RKO (cell line): ENCODE measurements at regions not wholly inside any gene's neighbourhood (a gene's known extent, or its start where the extent isn't known, plus 50 kb on each side); places are given as distances from the start of the nearest gene placed in this dataset.
A peak's percentile ranks its signal among the peaks of the same experiment; 100 is the strongest.

Experiments used
- DNase-seq: peaks from one replicate; pipeline ENCODE4 v3.0.0-alpha.2; 2016; ENCODE audit warnings: low spot score

GRCh38 chr9:107431461-107431860 is 58.1 kb downstream of the KLF4 start:
- DNase-seq = no peak

DNA sequence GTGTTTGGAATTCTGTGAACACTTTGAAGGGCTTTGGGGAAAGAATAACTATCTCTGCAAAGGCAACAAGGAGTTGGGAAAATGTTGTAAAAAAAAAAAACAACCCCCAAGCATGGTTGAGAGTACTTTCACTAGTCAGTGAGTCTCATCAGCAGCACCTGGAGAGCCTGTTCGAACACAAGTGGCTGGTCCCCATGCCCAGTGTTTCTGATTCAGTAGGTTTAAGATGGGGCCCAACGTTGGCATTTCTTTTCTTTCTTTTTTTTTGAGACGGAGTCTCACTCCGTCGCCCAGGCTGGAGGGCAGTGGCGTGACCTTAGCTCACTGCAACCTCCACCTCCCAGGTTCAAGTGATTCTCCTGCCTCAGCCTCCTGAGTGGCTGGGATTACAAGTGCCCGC is 59.5 kb downstream of the KLF4 start:
- no peak for DNase-seq

GRCh38 chr9:107426126-107426525 is 63.4 kb downstream of the KLF4 start:
- no peak for DNase-seq

- DNase-seq = no peak
Measured at GRCh38 chr9:107425101-107426025, 64.2 kb downstream of the KLF4 start.

- no peak for DNase-seq
Measured at GRCh38 chr9:107423540-107423939, 66.0 kb downstream of the KLF4 start.

- DNase-seq = peak; percentile 78
Measured at GRCh38 chr9:107422189-107423185, 67.1 kb downstream of the KLF4 start.

DNA sequence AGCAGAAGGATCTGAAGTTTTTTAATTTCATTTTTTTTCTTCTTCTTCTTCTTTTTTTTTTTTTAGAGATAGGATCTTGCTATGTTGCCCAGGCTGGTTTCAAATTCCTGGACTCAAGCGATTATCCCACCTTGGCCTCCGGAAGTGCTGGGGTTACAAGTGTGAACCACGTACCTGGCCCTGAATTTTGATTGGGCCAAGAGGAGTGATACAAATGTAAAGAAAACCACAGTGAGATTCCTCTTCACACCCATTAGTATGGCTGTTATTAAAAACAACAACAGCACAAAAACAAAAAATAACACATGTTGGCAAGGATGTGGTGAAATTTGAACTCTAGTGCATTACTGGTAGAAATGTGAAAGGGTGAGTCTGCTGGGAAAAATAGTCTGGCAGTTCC is 79.1 kb downstream of the KLF4 start:
- DNase-seq = no peak

DNA sequence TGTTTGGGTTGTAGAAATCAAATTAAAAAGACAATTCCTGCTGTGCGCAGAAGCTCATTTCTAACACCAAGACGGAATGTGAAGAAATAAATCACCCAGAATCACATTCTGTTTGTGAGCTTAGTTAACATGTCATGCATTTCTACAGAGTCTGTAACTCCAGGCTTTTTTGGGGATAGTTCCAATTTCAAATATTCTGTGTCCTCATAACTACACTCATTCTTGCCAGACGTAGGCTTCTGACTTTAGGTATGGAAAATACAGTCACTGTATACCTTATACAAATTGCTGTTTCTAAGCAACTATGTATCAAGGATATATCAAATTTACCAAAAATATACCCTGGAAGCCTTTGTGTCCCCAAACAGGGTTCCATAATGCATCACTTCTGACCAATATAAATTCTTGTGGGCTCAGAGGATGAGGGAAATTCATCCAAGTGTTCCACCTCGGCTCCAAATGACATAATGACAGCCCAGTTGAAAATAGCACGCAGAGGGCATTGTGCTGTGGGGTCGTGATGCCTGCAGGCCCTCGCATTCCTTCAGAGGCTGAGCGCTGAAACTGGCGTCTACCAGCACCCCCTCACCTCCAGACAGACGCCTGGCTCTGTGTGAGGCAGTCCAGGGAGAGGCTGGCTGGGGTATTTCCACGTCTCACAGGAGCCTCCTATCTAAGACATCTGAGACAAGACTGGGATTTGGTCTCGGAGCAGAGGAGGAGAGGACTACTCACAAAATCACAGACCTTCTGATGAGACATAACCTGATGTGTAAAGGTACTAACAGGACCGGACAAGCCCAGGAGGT is 79.8 kb downstream of the KLF4 start:
- DNase-seq = no peak

DNA sequence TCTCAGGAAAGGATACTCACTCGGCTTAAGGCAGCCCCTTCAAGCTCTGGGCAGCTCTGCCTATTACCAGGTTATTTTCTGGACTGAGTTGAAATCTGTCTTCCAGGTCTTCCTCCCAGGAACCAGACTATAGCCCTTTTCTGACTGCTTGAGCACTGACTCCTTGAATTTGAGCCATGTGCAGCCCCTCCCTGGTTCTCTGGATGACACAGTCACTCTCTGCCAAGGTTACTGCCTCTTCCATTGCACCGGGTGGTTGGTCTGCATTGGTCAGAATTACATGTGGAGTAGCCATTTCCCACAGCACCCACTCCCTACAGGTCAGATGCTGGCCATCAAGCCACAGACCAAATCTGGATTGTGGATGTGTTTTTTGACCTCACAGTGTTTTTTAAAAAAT is 81.9 kb downstream of the KLF4 start:
- DNase-seq = no peak

DNA sequence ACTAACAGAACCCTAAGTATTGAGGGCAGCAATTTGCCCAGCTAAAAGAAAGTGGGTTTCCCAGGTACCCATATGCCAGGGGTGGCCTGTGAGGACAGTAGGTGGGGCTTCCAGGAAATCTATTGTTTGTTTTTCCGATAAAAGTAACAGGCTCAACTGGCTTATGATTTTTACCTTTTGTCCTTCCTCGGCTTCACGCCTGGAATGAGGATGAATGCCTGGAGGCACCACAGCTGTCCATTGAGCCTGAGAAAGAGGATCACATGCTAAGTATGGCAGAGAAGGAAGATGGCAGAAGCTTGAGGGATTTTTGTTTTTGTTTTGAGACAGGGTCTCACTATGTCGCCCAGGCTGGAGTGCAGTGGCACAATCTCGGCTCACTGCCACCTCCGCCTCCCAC is 84.1 kb downstream of the KLF4 start:
- no peak for DNase-seq

DNA sequence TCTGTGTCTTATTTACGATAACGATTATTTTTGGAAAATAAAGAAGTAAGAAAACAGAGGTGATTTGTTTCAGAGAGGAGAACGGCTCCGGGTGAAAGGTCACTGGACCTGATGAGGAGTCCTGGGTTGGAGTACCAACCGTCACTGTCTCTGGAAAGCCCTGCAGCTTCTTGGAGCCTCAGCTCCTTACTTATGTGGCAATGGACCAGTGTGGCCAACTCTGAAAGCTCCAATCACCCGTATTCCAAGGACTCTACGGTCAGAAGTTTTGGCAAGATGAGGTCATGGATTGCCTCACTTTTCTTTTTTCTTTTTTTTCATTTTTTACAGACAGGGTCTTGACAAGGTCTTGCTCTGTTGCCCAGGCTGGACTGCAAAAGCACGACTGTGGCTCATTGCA is 84.8 kb downstream of the KLF4 start:
- no peak for DNase-seq

DNA sequence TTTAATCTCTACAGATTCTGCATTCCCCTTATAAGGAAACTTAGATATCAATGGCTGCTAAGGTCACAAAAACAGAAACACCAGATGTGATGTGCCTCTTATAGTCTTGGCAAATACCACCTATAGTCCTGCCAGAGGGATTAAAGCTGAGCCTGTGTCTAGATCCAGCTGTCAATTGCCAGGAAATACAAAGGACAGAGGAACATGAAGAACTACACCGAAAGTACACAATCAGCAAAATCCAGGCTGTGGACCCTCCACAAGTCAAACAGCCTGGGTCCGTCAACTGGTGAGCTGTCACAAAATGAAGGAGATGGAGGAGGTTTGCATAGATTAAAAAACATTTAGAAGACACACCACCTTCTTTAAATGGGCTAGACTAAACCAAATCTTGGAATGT is 85.4 kb downstream of the KLF4 start:
- no peak for DNase-seq

DNA sequence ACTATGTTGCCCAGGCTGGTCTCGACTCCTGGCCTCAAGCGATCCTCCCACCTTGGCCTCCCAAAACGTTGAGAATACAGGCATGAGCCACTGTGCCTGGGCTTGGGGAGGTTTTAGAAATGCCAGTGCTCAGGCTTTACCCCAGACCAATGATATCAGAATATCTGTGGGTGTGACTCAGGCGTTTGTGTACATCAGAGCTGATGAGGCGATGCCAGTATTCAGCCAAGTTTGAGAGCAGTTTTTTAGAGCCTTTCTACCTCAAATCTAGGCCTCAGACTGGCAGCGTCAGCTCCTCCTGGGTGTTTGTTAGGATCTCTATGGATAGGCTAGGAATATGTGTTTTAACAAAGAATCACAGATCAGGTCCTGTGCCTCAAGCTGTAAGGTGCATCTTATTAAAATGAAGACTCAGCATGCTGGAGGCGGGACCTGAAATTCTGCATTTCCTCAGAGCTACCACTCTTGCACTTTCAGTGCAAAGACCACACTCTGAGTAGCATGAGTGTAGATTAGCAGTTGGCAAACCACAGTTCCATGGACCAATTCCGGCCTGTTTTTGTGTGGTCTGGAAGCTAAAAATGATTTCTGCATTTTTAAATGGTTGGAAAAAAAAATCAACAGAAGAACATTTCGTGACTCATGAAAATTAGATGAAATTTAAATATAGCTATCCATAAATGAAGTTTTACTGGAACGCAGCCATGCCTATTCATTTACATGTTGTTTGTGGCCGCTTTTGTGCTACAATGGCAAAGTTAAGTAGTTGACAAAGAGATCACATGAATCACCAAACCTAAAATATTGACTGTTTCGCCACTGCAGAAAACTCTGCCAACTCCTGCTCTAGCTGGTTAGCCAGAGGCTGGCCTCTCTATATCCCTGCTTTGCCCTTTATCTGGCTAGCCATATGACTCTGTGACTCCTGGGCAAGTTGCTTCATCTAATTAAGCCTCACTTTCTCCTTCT is 92.2 kb downstream of the KLF4 start:
- peak; percentile 27 for DNase-seq

DNA sequence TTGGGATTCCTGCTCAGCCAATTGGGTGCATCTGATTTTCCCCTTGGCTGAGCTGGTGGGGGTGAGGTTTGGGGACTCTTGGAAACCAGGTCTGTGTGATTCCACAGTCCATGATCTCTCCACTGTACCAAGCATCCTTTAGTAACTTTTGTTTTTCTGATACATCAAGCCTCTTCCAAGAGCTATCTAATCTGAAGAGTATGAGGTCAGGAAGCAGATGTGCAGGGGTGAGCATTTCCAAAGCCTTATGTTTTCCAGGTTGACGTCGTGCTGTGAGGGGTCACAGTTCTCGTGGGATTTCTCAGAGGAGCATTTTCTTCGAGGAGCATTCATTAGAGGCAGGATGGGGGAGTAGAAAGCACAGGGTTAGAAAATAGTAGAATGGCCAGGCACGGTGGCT is 95.3 kb downstream of the KLF4 start:
- no peak for DNase-seq

DNA sequence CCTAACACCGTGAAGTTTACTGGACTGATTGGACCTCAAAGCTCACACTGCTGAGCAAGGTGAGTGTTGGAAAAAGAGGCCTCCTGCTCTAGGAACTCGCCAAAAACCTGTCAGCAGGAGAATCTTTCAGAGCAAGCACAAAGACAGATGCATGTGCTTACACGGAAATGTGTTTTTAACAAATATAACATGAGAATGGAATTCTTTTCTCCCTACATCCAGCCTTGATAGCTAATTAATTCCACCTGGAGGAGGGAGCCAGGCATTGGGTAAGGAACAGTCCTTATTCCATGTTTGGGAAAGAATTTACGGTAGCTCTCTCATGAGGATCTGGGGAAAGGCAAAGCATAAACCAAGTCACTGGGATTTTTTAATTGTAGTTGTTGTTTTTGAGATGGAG is 98.8 kb downstream of the KLF4 start:
- DNase-seq = no peak

DNA sequence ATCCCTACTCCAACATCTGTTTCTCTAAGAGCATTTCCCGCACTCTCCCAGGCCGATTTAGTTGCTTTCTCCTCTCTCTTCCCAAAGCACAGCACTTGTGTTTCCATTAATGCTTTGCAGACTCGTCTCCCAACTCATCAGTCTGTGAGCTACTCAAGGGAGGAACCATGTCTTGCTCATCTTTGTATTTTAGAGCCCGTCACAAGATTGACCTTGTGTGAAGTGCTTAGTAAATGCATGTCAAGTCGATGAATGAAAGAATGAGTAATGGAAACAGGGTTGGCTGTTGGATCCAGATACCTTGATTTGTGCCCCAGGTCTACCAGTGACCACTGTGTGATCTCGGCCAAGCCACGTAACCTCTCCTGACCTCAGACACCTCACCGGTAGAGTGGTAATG is 99.3 kb downstream of the KLF4 start:
- no peak for DNase-seq

GRCh38 chr9:107389617-107390071 is 99.9 kb downstream of the KLF4 start:
- DNase-seq = no peak

- DNase-seq = no peak
Measured at GRCh38 chr9:107388890-107389289, 100.7 kb downstream of the KLF4 start.

DNA sequence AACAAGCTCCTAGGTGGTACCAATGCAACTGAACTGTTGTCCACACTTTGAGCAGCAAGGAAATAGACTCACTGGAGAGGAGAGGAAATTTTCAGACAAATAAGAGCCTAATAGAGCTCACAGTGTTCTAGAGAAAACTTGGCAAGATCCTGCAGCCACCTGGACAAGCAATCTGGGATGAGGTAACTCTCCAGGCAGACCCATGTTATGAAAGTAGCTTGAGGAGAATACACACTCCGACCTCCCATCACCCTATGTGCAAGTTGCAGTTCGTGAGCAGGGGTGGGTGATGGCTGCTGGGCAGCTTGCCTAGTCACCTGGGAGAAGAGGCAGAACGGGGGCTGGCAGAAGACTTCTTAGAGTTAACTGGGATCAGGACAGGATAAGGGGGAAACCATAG is 102.2 kb downstream of the KLF4 start:
- DNase-seq = no peak

- DNase-seq = no peak
Measured at GRCh38 chr9:107386396-107386795, 103.2 kb downstream of the KLF4 start.
